Neural cell (in vitro differentiated cells): ENCODE measurements at regions not wholly inside any gene's neighbourhood (a gene's known extent, or its start where the extent isn't known, plus 50 kb on each side); places are given as distances from the start of the nearest gene placed in this dataset.

Source experiments
- CTCF ChIP-seq: fragments of 450-650 bp; IDR thresholded peaks from 2 replicates; pipeline ENCODE4 v1.5.1; 2014; ENCODE audit warnings: antibody characterized with exemption, mild to moderate bottlenecking, moderate library complexity; ENCODE audit not compliant: poor library complexity, severe bottlenecking
- EP300 ChIP-seq: fragments of 450-650 bp; conservative IDR thresholded peaks from 2 replicates; pipeline ENCODE4 v1.6.1; 2014; ENCODE audit warnings: antibody characterized with exemption, mild to moderate bottlenecking, moderate library complexity; ENCODE audit not compliant: poor library complexity, severe bottlenecking
- EZH2 ChIP-seq: fragments of 200-600, 300-800 bp; shearing (Covaris generic), sonication (generic); IDR thresholded peaks from 2 replicates; pipeline ENCODE4 v1.6.1; 2014; ENCODE audit warnings: antibody characterized with exemption, low read length, borderline replicate concordance, mild to moderate bottlenecking; ENCODE audit not compliant: insufficient read depth, poor library complexity, severe bottlenecking
- MXI1 ChIP-seq: fragments of 450-650 bp; conservative IDR thresholded peaks from 2 replicates; pipeline ENCODE4 v1.6.1; 2014; ENCODE audit warnings: antibody characterized with exemption, mild to moderate bottlenecking; ENCODE audit not compliant: poor library complexity, severe bottlenecking
- POLR2AphosphoS5 ChIP-seq: IDR thresholded peaks from 2 replicates; pipeline ENCODE4 v1.6.1; 2012
- RAD21 ChIP-seq: fragments of 450-650 bp; conservative IDR thresholded peaks from 2 replicates; pipeline ENCODE4 v1.6.1; 2014; ENCODE audit warnings: antibody characterized with exemption, mild to moderate bottlenecking, moderate library complexity
- REST ChIP-seq: IDR thresholded peaks from 2 replicates; pipeline ENCODE4 v1.6.1; 2012; ENCODE audit warnings: borderline replicate concordance
- SMC3 ChIP-seq: fragments of 450-650 bp; conservative IDR thresholded peaks from 2 replicates; pipeline ENCODE4 v1.6.1; 2014; ENCODE audit warnings: antibody characterized with exemption, mild to moderate bottlenecking, moderate library complexity; ENCODE audit not compliant: poor library complexity
- TAF1 ChIP-seq: IDR thresholded peaks from 2 replicates; pipeline ENCODE4 v1.6.1; 2012; ENCODE audit warnings: low read depth

GRCh38 chr1:87451229-87451920 lies 122.7 kb downstream of the LMO4 start:
- TF ChIP-seq CTCF (no peak), REST (no peak), POLR2AphosphoS5 (no peak), MXI1 (no peak), EZH2 (no peak), TAF1 (no peak), RAD21 (no peak), SMC3 (no peak), EP300 (no peak)
